ENCODE measurements at regions not wholly inside any gene's neighbourhood (a gene's known extent, or its start where the extent isn't known, plus 50 kb on each side); places are given as distances from the start of the nearest gene placed in this dataset.
"Not testable (repeated sequence)": the region's sequence is repeated elsewhere in the genome, so short reads cannot be mapped to it uniquely, and the experiment has no call there.

DNA sequence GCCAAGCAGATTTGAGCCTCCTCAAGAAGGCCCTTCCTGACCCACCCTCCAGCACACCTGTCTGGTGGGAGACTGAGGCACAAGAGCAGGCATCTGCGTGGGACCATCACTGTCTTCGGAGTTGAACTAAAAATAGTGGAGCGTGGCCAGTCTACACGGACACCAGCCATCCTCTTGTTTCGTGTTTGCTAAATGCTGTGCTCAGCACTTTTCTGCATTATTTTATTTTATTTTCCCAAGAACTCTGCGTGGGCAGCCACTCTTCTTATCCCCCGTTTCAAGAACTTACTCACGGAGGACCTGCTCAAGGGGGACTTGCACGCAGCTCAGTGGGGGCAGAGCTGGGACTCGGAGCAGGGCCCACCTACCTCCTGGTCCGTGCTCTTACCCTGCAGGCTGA lies 60.8 kb downstream of the SOCS3 start:
- Histone ChIP-seq H3K36me3 (no peaks in the 10 kb centered on the region), H3K9me3 (no peaks in the 10 kb centered on the region), H3K27ac (no peak overlapping the region), H3K4me1 (no peaks in the 10 kb centered on the region), H3K4me3 (no peak overlapping the region), H3K27me3 (no peaks in the 10 kb centered on the region)
- intact Hi-C loops (cut with DNase I) = no loop called here
- DNase-seq (ENCODE audit: extremely low spot score in 2 of 2) = no peak
- no peak for TF ChIP-seq POLR2AphosphoS5 (IDR thresholded peaks at IDR 0.05; ENCODE audit: insufficient read depth in 1 of 2, low read depth in 1 of 2)
- no peak for TF ChIP-seq POLR2A (IDR thresholded peaks at IDR 0.05)
- TF ChIP-seq, protein P1, sequence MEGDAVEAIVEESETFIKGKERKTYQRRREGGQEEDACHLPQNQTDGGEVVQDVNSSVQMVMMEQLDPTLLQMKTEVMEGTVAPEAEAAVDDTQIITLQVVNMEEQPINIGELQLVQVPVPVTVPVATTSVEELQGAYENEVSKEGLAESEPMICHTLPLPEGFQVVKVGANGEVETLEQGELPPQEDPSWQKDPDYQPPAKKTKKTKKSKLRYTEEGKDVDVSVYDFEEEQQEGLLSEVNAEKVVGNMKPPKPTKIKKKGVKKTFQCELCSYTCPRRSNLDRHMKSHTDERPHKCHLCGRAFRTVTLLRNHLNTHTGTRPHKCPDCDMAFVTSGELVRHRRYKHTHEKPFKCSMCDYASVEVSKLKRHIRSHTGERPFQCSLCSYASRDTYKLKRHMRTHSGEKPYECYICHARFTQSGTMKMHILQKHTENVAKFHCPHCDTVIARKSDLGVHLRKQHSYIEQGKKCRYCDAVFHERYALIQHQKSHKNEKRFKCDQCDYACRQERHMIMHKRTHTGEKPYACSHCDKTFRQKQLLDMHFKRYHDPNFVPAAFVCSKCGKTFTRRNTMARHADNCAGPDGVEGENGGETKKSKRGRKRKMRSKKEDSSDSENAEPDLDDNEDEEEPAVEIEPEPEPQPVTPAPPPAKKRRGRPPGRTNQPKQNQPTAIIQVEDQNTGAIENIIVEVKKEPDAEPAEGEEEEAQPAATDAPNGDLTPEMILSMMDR (IDR thresholded peaks at IDR 0.05) = no peak

DNA sequence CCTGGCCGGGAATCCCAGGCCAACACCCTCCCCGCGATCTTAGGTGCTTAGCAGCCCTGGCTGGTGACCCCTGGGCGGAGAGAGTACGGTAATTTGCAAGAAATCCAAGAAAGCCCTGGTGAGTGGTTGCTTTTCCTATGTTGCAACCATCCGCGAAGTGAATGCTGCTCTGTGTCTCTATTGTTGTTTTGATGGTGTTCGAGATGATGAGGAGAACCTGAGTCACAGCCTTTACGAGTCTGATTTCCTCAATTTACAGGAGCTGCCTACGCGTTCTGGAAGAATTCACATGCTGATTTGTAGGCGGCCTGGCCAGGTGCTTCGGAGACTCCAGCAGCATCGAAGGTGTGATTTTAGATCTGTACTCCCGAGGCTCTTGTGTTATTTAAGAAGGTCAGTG lies 63.3 kb downstream of the TMEM235 start:
- Histone ChIP-seq H3K4me1 (no peaks in the 10 kb centered on the region), H3K27ac (no peak overlapping the region), H3K27me3 (no peaks in the 10 kb centered on the region), H3K9me3 (no peaks in the 10 kb centered on the region), H3K4me3 (no peak overlapping the region), H3K36me3 (no peaks in the 10 kb centered on the region)
- TF ChIP-seq POLR2AphosphoS5 (IDR thresholded peaks at IDR 0.05; ENCODE audit: insufficient read depth in 1 of 2, low read depth in 1 of 2) (no peak), POLR2A (IDR thresholded peaks at IDR 0.05) (no peak)
- TF ChIP-seq, protein P1 (IDR thresholded peaks at IDR 0.05) = no peak
- no peak for DNase-seq (ENCODE audit: extremely low spot score in 2 of 2)
- intact Hi-C loops (cut with DNase I) = loop anchor here (5.0 kb wide), 1 partner anchor 128 kb away; no protein-coding TSS in a partner anchor

DNA sequence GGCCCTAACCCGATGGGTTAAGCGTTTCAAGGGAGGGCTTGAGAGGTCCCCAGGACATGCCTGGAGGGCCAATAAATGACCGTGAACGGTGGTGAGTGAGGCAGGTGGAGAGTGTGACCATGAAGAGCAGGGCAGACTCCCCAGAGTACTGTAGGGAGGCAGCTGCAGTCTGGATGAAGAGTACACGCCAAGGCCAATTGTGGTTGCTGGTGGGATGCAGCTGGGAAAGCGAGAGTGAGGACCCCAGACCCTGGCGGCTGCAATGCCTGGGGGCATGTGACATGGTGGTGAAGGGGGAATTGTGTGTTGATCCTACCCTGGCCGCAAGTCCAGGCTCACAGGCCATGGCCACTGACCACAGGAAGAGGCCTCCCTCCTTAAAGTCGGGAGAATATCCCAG lies 62.9 kb downstream of the TMEM235 start:
- Histone ChIP-seq H3K4me1 (no peaks in the 10 kb centered on the region), H3K27me3 (no peaks in the 10 kb centered on the region), H3K4me3 (no peak overlapping the region), H3K27ac (no peak overlapping the region), H3K9me3 (no peaks in the 10 kb centered on the region), H3K36me3 (no peaks in the 10 kb centered on the region)
- TF ChIP-seq, protein P1 (IDR thresholded peaks at IDR 0.05) = no peak
- TF ChIP-seq POLR2AphosphoS5 (IDR thresholded peaks at IDR 0.05; ENCODE audit: insufficient read depth in 1 of 2, low read depth in 1 of 2) (no peak), POLR2A (IDR thresholded peaks at IDR 0.05) (no peak)
- intact Hi-C loops (cut with DNase I) = loop anchor here (5.0 kb wide), 1 partner anchor 128 kb away; no protein-coding TSS in a partner anchor
- DNase-seq (ENCODE audit: extremely low spot score in 2 of 2) = no peak

DNA sequence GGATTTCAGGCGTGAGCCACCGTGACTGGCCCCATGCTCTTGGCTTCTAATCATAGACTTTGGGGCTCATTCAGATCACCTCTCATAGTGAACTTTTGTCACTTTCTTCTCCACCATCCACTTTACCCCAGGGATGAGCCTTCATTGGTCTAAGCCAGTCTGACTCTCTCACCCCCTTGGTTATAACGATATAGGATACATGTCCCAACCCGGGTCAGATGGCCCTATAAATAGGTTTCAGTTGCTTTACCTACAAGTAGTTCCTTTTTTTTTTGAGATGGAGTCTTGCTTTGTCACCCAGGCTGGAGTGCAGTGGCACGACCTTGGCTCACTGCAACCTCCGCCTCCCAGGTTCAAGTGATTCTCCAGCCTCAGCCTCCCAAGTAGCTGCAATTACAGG lies 61.7 kb downstream of the TMEM235 start:
- not testable (repeated sequence) for H3K27ac ChIP-seq; H3K27me3 ChIP-seq; H3K4me1 ChIP-seq; H3K36me3 ChIP-seq; H3K9me3 ChIP-seq; DNase-seq (ENCODE audit: extremely low spot score in 2 of 2); H3K4me3 ChIP-seq
- intact Hi-C loops (cut with DNase I) = loop anchor here (5.0 kb wide), 1 partner anchor 129 kb away; no protein-coding TSS in a partner anchor

DNA sequence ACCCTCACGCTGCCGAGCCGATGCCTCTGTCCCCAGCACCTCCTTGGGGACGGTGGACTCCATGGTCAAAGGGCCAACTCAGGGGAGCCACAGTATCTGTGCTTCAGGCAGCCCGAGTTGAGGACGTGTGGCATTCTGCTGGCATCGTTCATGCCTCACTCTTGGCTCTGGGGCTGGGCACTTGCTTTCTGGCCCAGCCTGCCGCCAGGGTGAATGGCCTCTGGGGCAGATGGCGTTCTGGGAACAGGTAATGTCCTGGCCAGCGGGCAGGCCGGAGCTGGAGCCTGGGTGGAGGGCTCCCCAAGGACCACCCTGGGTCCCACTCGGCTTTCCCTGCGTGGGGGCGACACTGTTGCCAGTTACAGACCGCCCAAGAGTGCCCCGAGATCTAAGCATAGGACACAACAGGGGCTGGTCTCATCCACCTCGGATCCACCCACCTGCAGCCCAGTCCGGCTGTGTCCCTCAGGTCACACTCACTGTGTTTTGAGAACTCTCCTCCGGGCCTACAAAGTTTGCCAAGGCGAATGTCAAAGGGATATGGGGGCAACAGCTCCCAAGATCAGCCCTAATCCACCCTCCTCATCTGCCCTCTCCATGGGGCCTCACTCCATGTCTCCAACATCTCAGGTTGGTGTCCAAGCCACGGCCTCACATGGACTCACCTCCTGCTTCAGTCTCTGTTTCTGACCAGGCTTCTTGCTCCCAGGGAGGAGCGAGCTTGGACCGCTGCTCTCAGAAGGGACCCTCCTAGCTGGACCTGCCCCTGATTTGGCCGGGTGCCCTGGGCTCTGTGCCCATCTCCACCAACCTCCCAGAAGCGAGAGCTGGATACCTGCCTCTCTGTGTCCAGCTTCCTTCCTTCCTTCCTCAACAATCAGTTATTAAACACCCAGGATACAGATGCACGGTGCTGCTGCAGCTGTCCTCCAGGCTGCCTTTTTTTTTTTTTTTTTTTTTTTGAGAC lies 60.8 kb downstream of the TMEM235 start:
- intact Hi-C loops (cut with DNase I) = loop anchor here (5.0 kb wide), 1 partner anchor 130 kb away; no protein-coding TSS in a partner anchor

More for the DNA sequence above, 60.8 kb downstream of the TMEM235 start:
- Histone ChIP-seq H3K4me3 (no peak overlapping the region), H3K4me1 (no peaks in the 10 kb centered on the region), H3K36me3 (no peaks in the 10 kb centered on the region), H3K27me3 (no peaks in the 10 kb centered on the region), H3K9me3 (no peaks in the 10 kb centered on the region), H3K27ac (no peak overlapping the region)
- no peak for DNase-seq (ENCODE audit: extremely low spot score in 2 of 2)
- TF ChIP-seq POLR2A (IDR thresholded peaks at IDR 0.05) = no peak
- TF ChIP-seq, protein P1 (IDR thresholded peaks at IDR 0.05) = no peak
- TF ChIP-seq POLR2AphosphoS5 (IDR thresholded peaks at IDR 0.05; ENCODE audit: insufficient read depth in 1 of 2, low read depth in 1 of 2) = no peak

Data from vagina (tissue), 2 donors.